WERI-Rb-1 (cell line): ENCODE measurements at regions not wholly inside any gene's neighbourhood (a gene's known extent, or its start where the extent isn't known, plus 50 kb on each side); places are given as distances from the start of the nearest gene placed in this dataset.

Source experiments
- DNase-seq: peaks from one replicate; pipeline ENCODE4 v3.0.0-alpha.2; 2020
- H3K27ac ChIP-seq: fragments of 250-450 bp; sonication (Bioruptor Pico); 2 replicates; pipeline ENCODE4 v1.5.1; 2020; ENCODE audit warnings: mild to moderate bottlenecking, moderate library complexity
- H3K27me3 ChIP-seq: fragments of 250-450 bp; sonication (Bioruptor Pico); 2 replicates; pipeline ENCODE4 v1.5.1; 2021; ENCODE audit warnings: mild to moderate bottlenecking, low read depth, moderate library complexity; ENCODE audit not compliant: insufficient read depth, severe bottlenecking
- H3K36me3 ChIP-seq: fragments of 250-450 bp; sonication (Bioruptor Pico); 2 replicates; pipeline ENCODE4 v1.5.1; 2020; ENCODE audit warnings: mild to moderate bottlenecking, moderate library complexity
- H3K4me3 ChIP-seq: 2 replicates; pipeline ENCODE4 v1.5.1; 2011; ENCODE audit warnings: low read depth, mild to moderate bottlenecking, control low read depth, low read length
- H3K9me3 ChIP-seq: fragments of 250-450 bp; sonication (Bioruptor Pico); 2 replicates; pipeline ENCODE4 v1.5.1; 2021; ENCODE audit warnings: mild to moderate bottlenecking, moderate library complexity; ENCODE audit not compliant: severe bottlenecking
- TF ChIP-seq, protein P1 (sequence below): IDR thresholded peaks from 2 replicates; pipeline ENCODE4 v1.5.1; 2011; ENCODE audit warnings: low read depth, mild to moderate bottlenecking, control low read depth, inconsistent platforms, low read length

DNA sequence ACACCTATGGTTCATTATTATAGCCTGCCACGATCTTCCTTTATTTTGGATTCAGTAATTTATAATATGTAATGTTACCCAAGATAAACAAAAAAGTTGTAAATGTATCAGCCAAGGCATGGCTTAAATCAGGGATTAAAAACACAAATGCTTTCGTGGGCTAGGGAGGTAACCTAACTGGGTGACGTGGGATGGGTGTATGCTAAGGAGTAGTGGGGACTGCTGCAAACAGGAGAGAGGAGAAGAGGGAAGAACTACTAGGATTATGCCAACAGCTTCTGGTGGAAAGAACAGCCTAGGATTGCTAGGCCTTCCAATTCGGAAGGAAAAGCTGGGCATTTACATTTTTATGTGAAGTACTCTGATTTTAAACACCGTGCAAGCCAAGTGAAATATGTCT is 244.8 kb upstream of the POU3F2 start:
- Histone ChIP-seq H3K27ac (no peak overlapping the region), H3K27me3 (no peaks in the 10 kb centered on the region), H3K36me3 (no peaks in the 10 kb centered on the region), H3K4me3 (no peak overlapping the region), H3K9me3 (no peaks in the 10 kb centered on the region)
- DNase-seq: no peak
- TF ChIP-seq, protein P1, sequence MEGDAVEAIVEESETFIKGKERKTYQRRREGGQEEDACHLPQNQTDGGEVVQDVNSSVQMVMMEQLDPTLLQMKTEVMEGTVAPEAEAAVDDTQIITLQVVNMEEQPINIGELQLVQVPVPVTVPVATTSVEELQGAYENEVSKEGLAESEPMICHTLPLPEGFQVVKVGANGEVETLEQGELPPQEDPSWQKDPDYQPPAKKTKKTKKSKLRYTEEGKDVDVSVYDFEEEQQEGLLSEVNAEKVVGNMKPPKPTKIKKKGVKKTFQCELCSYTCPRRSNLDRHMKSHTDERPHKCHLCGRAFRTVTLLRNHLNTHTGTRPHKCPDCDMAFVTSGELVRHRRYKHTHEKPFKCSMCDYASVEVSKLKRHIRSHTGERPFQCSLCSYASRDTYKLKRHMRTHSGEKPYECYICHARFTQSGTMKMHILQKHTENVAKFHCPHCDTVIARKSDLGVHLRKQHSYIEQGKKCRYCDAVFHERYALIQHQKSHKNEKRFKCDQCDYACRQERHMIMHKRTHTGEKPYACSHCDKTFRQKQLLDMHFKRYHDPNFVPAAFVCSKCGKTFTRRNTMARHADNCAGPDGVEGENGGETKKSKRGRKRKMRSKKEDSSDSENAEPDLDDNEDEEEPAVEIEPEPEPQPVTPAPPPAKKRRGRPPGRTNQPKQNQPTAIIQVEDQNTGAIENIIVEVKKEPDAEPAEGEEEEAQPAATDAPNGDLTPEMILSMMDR: no peak

DNA sequence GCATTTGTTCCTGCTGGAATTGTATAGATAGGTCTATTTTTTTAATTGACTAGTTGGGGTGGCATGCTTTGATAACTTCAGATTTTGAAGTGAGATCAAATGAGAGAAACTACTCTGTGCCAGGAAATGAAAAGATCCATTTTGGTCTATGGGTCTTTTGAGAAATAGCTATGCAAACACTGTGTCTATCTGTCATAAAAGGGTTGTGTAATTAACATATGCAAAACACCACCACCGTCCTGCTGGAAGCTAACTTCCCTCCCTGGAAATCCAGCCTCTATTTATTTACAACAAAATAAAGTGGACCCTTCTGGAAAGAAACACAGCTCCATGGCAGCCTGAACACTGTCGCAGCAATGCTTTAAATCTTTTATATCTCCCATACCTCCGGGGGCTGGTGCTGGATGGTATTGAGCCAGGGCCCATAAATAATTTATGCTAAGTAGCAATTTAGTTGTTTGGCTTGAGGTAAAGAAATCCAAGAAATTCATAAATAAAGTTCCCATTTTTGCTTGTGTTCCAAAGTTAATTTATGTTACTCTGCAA is 244.2 kb upstream of the POU3F2 start:
- H3K36me3 ChIP-seq: no peaks in the 10 kb centered on the region
- no peaks in the 10 kb centered on the region for H3K27me3 ChIP-seq
- H3K9me3 ChIP-seq: no peaks in the 10 kb centered on the region
- no peak overlapping the region for H3K4me3 ChIP-seq
- no peak overlapping the region for H3K27ac ChIP-seq
- TF ChIP-seq, protein P1: no peak
- no peak for DNase-seq

DNA sequence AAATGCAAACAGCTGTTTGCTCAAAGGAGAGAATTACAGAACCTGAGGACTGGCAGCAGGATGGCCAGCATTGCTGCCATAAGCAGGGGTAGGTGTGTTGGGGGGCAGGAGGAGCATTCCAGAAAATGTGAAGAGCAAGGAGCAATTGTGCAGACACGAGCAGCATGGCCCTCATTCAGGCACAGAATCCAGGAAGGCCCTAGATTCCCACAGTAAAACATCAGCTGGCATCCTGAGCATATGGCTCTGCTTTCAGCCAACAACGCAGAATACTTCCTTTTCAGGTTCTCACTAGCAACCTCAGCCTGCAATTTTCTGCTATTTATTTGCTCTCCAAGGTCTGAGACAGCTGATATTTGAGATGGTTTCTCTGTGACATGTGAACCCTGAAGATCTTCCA is 243.4 kb upstream of the POU3F2 start:
- no peak for DNase-seq
- H3K36me3 ChIP-seq: no peaks in the 10 kb centered on the region
- H3K4me3 ChIP-seq: no peak overlapping the region
- H3K27me3 ChIP-seq: no peaks in the 10 kb centered on the region
- no peak overlapping the region for H3K27ac ChIP-seq
- TF ChIP-seq, protein P1: no peak
- H3K9me3 ChIP-seq: no peaks in the 10 kb centered on the region

DNA sequence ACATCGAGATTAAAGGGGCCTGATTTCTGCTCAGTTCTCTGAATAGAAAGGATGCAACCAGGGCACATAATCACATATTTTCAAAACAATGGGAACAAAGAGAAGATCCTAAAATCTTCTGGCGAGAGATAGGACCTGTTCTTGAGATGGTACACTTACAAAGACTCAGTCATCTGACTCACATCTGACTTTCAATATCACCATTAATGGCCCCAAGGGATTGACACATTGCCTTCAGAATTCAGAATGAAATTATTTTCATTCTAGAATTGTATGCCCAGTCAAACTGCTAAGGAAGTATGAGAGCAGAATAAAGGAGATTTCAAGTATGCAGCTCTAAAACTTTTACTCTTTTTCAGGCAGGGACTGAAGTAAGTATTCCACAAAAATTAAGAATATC is 240.7 kb upstream of the POU3F2 start:
- Histone ChIP-seq H3K27me3 (no peaks in the 10 kb centered on the region), H3K27ac (no peak overlapping the region), H3K9me3 (no peaks in the 10 kb centered on the region), H3K36me3 (no peaks in the 10 kb centered on the region), H3K4me3 (no peak overlapping the region)
- no peak for DNase-seq
- TF ChIP-seq, protein P1: no peak

DNA sequence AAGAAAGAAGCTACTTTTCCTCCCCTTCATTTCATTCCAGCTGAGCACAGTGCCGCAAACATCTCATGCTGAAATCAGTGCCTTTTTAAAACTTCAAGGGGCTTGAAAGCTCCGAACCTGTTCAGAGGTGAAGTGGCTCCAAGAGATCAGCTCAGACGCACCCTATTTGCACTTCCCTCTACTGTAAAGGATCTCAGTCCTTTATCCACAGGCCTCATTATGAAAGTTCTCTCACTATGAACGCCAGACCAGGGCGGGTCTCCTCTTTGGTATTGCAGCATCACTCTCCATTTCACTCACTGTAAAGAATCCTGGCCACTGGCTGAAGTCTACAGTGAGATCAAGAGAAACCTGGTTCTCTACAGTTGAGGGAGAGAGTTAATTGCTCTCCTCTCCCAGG is 232.7 kb upstream of the POU3F2 start:
- no peak for DNase-seq
- H3K27ac ChIP-seq: no peak overlapping the region
- TF ChIP-seq, protein P1: no peak
- H3K27me3 ChIP-seq: no peaks in the 10 kb centered on the region
- no peaks in the 10 kb centered on the region for H3K9me3 ChIP-seq
- no peak overlapping the region for H3K4me3 ChIP-seq
- no peaks in the 10 kb centered on the region for H3K36me3 ChIP-seq

DNA sequence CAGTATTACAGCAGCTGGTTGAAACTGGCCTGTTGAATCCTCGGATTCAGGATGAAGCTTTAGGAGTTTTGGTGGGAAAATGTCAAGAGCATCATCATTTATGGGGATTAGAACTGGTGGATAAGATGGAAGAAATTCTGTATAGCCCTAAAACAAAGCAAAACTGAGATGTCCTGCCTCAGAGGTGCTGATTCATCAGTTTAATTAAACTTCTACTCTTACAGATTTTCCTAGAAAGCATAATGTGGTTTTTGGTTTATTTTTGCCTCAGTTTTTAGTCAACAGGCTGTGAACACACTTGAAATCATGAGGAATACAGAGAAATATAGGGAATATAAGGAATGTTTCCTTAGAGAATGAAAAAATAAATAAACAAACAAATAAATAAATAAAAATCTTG is 228.7 kb upstream of the POU3F2 start:
- DNase-seq: no peak
- Histone ChIP-seq H3K9me3 (no peaks in the 10 kb centered on the region), H3K27ac (no peak overlapping the region), H3K27me3 (no peaks in the 10 kb centered on the region), H3K4me3 (no peak overlapping the region), H3K36me3 (no peaks in the 10 kb centered on the region)
- TF ChIP-seq, protein P1: no peak
